K562 (cell line): ENCODE measurements at regions not wholly inside any gene's neighbourhood (a gene's known extent, or its start where the extent isn't known, plus 50 kb on each side); places are given as distances from the start of the nearest gene placed in this dataset.

Source experiments
- CC2D1A ChIP-seq: fragments of 450-650 bp; IDR thresholded peaks from 2 replicates; pipeline ENCODE4 v1.6.1; 2017; ENCODE audit warnings: mild to moderate bottlenecking
- CHD4 ChIP-seq: fragments of 200-600 bp; sonication (generic); IDR thresholded peaks from 3 replicates; pipeline ENCODE4 v1.6.1; 2012; ENCODE audit warnings: low read depth, mild to moderate bottlenecking, mixed read lengths, low read length, inconsistent platforms; ENCODE audit not compliant: insufficient read depth, insufficient replicate concordance, poor library complexity, severe bottlenecking
- RBM17 ChIP-seq: fragments of 200-400 bp; formaldehyde crosslinking; IDR thresholded peaks from 2 replicates; pipeline ENCODE4 v1.6.1; 2017; ENCODE audit warnings: low read depth, mild to moderate bottlenecking, low read length, borderline replicate concordance
- ZBTB40 ChIP-seq, 2 experiments: fragments of 450-650 bp in 1 of 2; sonication (generic) in 1 of 2; formaldehyde crosslinking in 1 of 2; IDR thresholded peaks; 2 replicates each; pipeline versions ENCODE4 v1.7.1 to v1.9.0; 2016 to 2022; ENCODE audit warnings: inconsistent platforms in 1 of 2, mild to moderate bottlenecking in 1 of 2, missing genetic modification reagents in 1 of 2
- TF ChIP-seq, protein P1 (sequence below), 2 experiments: fragments of 450-650 bp; IDR thresholded peaks; 2 replicates each; pipeline ENCODE4 v1.6.1; 2016; ENCODE audit warnings: mild to moderate bottlenecking in 2 of 2, borderline replicate concordance in 1 of 2, low read depth in 1 of 2, moderate library complexity in 1 of 2

- TF ChIP-seq CC2D1A = no peak
- no peak for TF ChIP-seq ZBTB40 (IDR thresholded peaks at IDR 0.05)
- no peak for TF ChIP-seq ZBTB40 (CRISPR knock-in tag; IDR thresholded peaks at IDR 0.05)
- TF ChIP-seq CHD4 = no peak
- TF ChIP-seq, protein P1, sequence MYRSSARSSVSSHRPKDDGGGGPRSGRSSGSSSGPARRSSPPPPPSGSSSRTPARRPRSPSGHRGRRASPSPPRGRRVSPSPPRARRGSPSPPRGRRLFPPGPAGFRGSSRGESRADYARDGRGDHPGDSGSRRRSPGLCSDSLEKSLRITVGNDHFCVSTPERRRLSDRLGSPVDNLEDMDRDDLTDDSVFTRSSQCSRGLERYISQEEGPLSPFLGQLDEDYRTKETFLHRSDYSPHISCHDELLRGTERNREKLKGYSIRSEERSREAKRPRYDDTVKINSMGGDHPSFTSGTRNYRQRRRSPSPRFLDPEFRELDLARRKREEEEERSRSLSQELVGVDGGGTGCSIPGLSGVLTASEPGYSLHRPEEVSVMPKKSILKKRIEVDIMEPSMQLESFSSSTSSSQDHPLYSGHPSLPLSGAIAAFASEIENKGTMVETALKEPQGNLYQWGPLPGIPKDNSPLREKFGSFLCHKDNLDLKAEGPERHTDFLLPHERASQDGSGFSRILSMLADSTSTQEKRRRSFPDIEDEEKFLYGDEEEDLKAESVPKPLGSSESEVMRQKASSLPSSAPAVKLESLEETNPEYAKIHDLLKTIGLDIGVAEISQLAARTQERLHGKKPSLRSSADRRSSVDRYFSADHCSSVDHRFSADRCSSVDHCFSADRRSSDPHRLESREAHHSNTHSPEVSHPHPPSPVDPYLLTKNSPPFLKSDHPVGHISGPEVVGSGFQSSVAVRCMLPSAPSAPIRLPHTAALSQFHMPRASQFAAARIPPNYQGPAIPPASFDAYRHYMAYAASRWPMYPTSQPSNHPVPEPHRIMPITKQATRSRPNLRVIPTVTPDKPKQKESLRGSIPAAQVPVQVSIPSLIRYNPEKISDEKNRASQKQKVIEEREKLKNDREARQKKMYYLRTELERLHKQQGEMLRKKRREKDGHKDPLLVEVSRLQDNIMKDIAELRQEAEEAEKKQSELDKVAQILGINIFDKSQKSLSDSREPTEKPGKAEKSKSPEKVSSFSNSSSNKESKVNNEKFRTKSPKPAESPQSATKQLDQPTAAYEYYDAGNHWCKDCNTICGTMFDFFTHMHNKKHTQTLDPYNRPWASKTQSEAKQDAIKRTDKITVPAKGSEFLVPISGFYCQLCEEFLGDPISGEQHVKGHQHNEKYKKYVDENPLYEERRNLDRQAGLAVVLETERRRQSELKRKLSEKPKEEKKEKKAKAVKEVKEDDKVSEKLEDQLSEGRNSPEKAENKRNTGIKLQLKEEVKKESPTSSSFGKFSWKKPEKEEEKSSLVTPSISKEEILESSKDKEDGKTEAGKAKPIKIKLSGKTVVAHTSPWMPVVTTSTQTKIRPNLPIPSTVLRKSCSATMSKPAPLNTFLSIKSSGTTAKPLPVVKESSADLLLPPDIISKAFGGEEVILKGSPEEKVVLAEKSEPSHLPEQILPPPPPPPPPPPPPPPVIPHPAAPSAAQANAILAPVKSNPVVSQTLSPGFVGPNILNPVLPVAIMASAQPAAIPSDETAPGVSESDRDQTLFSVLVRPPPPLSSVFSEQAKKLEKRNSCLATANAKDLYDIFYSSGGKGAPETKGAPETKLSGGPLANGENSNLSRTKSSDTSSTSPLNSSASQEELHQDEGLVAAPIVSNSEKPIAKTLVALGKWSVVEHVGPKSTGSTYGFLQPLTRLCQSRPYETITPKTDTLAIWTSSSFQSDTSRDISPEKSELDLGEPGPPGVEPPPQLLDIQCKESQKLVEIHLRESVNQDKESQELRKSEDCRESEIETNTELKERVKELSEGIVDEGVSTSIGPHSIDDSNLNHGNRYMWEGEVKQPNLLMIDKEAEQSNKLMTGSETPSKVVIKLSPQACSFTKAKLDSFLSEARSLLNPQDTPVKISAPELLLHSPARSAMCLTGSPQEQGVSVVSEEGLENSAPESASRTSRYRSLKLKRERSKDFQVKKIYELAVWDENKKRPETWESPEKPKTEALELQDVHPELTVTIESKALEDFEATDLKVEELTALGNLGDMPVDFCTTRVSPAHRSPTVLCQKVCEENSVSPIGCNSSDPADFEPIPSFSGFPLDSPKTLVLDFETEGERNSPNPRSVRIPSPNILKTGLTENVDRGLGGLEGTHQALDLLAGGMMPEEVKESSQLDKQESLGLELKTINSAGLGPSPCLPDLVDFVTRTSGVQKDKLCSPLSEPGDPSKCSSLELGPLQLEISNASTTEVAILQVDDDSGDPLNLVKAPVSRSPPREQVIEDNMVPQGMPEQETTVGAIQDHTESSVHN (IDR thresholded peaks at IDR 0.05; ENCODE audit: borderline replicate concordance in 1 of 2, low read depth in 1 of 2) = no peak
- no peak for TF ChIP-seq RBM17
These were observed 534.4 kb upstream of the EPHA5 start (continued) for GRCh38 chr4:66204534-66205247.
